OCI-LY7 (cell line): ENCODE measurements at regions not wholly inside any gene's neighbourhood (a gene's known extent, or its start where the extent isn't known, plus 50 kb on each side); places are given as distances from the start of the nearest gene placed in this dataset.

Source experiments
- BruUV-seq: library from RNA; stranded (reverse); fragments of 400-500 nt; replicated peaks from 2 replicates; lab custom pipeline; 2021; lab: Mats Ljungman, UMichigan
- CTCF ChIA-PET: fragments of 300-600 bp; sonication (Branson Sonifier 250); formaldehyde crosslinking; loops from one replicate; lab custom pipeline; 2022; ENCODE audit warnings: antibody characterized with exemption; ENCODE audit not compliant: unreplicated experiment; lab: Charles Lee
- POLR2A ChIA-PET: fragments of 300-600 bp; sonication (Branson Sonifier 250); formaldehyde crosslinking; loops from one replicate; lab custom pipeline; 2022; ENCODE audit warnings: antibody characterized with exemption; lab: Charles Lee
- DNase-seq: peaks from one replicate; pipeline ENCODE4 v3.0.0-alpha.2; 2015; ENCODE audit warnings: low spot score
- H2AFZ ChIP-seq: fragments of 200-600 bp; sonication (generic), shearing (Covaris generic); 2 replicates; pipeline ENCODE4 v1.6.1; 2014; ENCODE audit warnings: mild to moderate bottlenecking, antibody characterized with exemption, low read length, moderate library complexity
- H3K27ac ChIP-seq: fragments of 200-600 bp; sonication (generic); 2 replicates; pipeline ENCODE4 v1.5.1; 2014; ENCODE audit warnings: mixed run types, low read depth, mild to moderate bottlenecking, moderate library complexity, low read length, inconsistent platforms; ENCODE audit not compliant: poor library complexity, severe bottlenecking
- H3K36me3 ChIP-seq: fragments of 200-600 bp; sonication (generic); 2 replicates; pipeline ENCODE4 v1.6.1; 2014; ENCODE audit warnings: mild to moderate bottlenecking, antibody characterized with exemption, low read length, moderate library complexity, mixed read lengths; ENCODE audit not compliant: insufficient read depth
- H3K4me1 ChIP-seq: fragments of 200-600 bp; sonication (generic); 2 replicates; pipeline ENCODE4 v1.5.1; 2014; ENCODE audit warnings: mild to moderate bottlenecking, low read length; ENCODE audit not compliant: insufficient read depth, poor library complexity, severe bottlenecking
- H3K4me2 ChIP-seq: fragments of 200-600 bp; sonication (generic); 2 replicates; pipeline ENCODE4 v1.6.1; 2014; ENCODE audit warnings: mild to moderate bottlenecking, low read length
- H3K4me3 ChIP-seq: fragments of 200-600 bp; sonication (generic); 2 replicates; pipeline ENCODE4 v1.5.1; 2014; ENCODE audit warnings: mild to moderate bottlenecking, low read depth, low read length; ENCODE audit not compliant: poor library complexity, severe bottlenecking
- H3K79me2 ChIP-seq: fragments of 200-600 bp; sonication (generic); 2 replicates; pipeline ENCODE4 v1.6.1; 2016; ENCODE audit warnings: low read depth, mild to moderate bottlenecking, low read length, moderate library complexity, mixed read lengths; ENCODE audit not compliant: insufficient read depth
- H3K9me2 ChIP-seq: fragments of 200-600 bp; sonication (generic); 2 replicates; pipeline ENCODE4 v1.6.1; 2016; ENCODE audit warnings: mild to moderate bottlenecking, low read length, mixed read lengths; ENCODE audit not compliant: insufficient read depth
- H3K9me3 ChIP-seq: fragments of 200-600 bp; sonication (generic); 2 replicates; pipeline ENCODE4 v1.6.1; 2014; ENCODE audit warnings: mild to moderate bottlenecking, mixed run types, low read length, mixed read lengths
- H4K20me1 ChIP-seq: fragments of 200-600 bp; sonication (generic); 2 replicates; pipeline ENCODE4 v1.6.1; 2014; ENCODE audit warnings: mild to moderate bottlenecking, antibody characterized with exemption, low read length, moderate library complexity, mixed read lengths; ENCODE audit not compliant: insufficient read depth
- EZH2phosphoT487 ChIP-seq: fragments of 200-600 bp; sonication (generic); IDR thresholded peaks from 2 replicates; pipeline ENCODE4 v1.6.1; 2018; ENCODE audit warnings: low read depth, borderline replicate concordance, mild to moderate bottlenecking, mixed run types, antibody characterized with exemption, low read length, moderate library complexity, mixed read lengths
- intact Hi-C: fragments of 100-400 bp; cut with micrococcal nuclease; formaldehyde crosslinking; loops from one replicate; pipeline ENCODE4 v1.10.0; 2022; ENCODE audit not compliant: unreplicated experiment
- TF ChIP-seq, protein P1 (sequence below): fragments of 200-600 bp; sonication (generic); conservative IDR thresholded peaks from 2 replicates; pipeline ENCODE4 v1.5.1; 2014; ENCODE audit warnings: mild to moderate bottlenecking, antibody characterized with exemption, low read length, moderate library complexity, mixed read lengths

DNA sequence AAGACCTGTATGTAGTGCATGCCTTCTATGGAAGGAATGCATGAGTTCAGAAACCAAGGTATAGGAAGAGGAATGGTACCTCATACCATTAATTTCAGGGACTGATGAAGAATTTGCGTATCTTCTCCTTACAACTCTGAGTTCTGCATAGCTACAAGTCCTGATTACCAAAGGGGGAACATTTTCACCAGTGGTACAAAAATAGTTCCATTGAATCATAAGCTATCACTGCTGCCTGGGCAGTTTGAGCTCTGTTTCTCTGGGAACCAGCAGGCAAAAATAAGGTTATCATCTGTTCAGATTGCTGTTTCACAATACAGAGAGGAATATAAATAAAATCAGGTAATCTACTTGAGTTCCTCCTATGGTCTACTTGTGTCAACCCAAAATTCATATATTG lies 77.9 kb upstream of the GNPDA2 start:
- Histone ChIP-seq H3K4me3 (no peak overlapping the region), H3K36me3 (no peaks in the 10 kb centered on the region), H3K79me2 (no peaks in the 10 kb centered on the region), H3K9me3 (no peaks in the 10 kb centered on the region), H3K4me1 (no peaks in the 10 kb centered on the region), H4K20me1 (no peaks in the 10 kb centered on the region), H3K4me2 (no peak overlapping the region), H2AFZ (no peak overlapping the region), H3K9me2 (no peaks in the 10 kb centered on the region), H3K27ac (no peak overlapping the region)
- no peak for DNase-seq
- ChIA-PET CTCF (no interaction called here), POLR2A (interaction anchor here (0.6 kb wide), 1 partner anchor 14 kb away, joined by 3 read pairs; no protein-coding TSS in a partner anchor)
- BruUV-seq: no TSS peak
- no peak for TF ChIP-seq EZH2phosphoT487
- TF ChIP-seq, protein P1, sequence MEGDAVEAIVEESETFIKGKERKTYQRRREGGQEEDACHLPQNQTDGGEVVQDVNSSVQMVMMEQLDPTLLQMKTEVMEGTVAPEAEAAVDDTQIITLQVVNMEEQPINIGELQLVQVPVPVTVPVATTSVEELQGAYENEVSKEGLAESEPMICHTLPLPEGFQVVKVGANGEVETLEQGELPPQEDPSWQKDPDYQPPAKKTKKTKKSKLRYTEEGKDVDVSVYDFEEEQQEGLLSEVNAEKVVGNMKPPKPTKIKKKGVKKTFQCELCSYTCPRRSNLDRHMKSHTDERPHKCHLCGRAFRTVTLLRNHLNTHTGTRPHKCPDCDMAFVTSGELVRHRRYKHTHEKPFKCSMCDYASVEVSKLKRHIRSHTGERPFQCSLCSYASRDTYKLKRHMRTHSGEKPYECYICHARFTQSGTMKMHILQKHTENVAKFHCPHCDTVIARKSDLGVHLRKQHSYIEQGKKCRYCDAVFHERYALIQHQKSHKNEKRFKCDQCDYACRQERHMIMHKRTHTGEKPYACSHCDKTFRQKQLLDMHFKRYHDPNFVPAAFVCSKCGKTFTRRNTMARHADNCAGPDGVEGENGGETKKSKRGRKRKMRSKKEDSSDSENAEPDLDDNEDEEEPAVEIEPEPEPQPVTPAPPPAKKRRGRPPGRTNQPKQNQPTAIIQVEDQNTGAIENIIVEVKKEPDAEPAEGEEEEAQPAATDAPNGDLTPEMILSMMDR: no peak
- intact Hi-C loops: no loop called here

DNA sequence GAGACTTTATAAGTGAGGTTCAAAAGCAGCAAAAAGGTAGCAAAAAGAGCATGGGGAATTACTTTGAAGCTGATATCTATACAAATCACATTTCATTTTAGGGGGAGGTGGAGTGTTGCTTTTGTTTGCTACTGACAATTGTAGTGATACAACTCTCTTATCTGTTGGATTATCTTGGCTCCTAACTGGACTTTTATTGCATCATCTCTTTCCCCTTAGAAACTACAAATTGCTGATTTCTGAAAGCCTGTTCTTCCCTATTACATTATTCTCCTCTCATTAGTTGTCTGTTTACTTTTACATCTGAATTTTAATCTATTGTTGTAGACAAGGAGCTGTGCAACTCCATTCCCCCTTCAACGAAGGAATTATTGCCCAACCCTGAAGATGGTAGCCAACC lies 75.0 kb upstream of the GNPDA2 start:
- Histone ChIP-seq H4K20me1 (no peaks in the 10 kb centered on the region), H3K4me3 (no peak overlapping the region), H3K4me1 (no peaks in the 10 kb centered on the region), H3K27ac (no peak overlapping the region), H3K79me2 (no peaks in the 10 kb centered on the region), H2AFZ (no peak overlapping the region), H3K36me3 (no peaks in the 10 kb centered on the region), H3K4me2 (no peak overlapping the region), H3K9me2 (no peaks in the 10 kb centered on the region), H3K9me3 (no peaks in the 10 kb centered on the region)
- ChIA-PET POLR2A (no interaction called here), CTCF (no interaction called here)
- no TSS peak for BruUV-seq
- TF ChIP-seq, protein P1: no peak
- TF ChIP-seq EZH2phosphoT487: no peak
- no peak for DNase-seq
- intact Hi-C loops: no loop called here

DNA sequence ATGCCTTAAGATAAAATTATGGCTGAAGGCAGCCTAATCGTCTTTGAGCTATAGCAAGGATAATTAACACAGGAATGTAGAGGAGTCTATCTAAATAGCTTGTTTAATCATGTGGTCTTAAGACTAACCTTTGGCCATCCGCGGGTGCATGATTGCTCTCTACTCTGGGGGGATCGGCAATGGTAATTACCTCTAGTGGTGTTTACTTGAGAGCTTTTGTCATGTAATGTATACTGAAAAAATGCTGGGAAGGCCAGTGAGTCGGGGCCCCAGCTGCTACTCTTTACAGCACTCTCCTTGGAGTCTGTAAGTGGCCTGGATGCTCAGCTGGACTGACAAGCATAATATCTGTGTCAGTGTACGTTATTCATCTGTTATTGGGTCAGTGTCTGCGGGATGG lies 65.5 kb upstream of the GNPDA2 start:
- H3K4me3 ChIP-seq: no peak overlapping the region
- no peaks in the 10 kb centered on the region for H4K20me1 ChIP-seq
- no peak for TF ChIP-seq EZH2phosphoT487
- TF ChIP-seq, protein P1: no peak
- no peak overlapping the region for H3K27ac ChIP-seq
- H3K9me2 ChIP-seq: no peaks in the 10 kb centered on the region
- no TSS peak for BruUV-seq
- no peaks in the 10 kb centered on the region for H3K4me1 ChIP-seq
- ChIA-PET CTCF (no interaction called here), POLR2A (interaction anchor here (0.6 kb wide), 1 partner anchor 29 kb away, joined by 5 read pairs; no protein-coding TSS in a partner anchor)
- H3K79me2 ChIP-seq: no peaks in the 10 kb centered on the region
- no peak overlapping the region for H2AFZ ChIP-seq
- no peaks in the 10 kb centered on the region for H3K9me3 ChIP-seq
- no peak overlapping the region for H3K4me2 ChIP-seq
- H3K36me3 ChIP-seq: no peaks in the 10 kb centered on the region
- intact Hi-C loops: no loop called here
- no peak for DNase-seq
